ENCODE measurements at regions not wholly inside any gene's neighbourhood (a gene's known extent, or its start where the extent isn't known, plus 50 kb on each side); places are given as distances from the start of the nearest gene placed in this dataset.

DNA sequence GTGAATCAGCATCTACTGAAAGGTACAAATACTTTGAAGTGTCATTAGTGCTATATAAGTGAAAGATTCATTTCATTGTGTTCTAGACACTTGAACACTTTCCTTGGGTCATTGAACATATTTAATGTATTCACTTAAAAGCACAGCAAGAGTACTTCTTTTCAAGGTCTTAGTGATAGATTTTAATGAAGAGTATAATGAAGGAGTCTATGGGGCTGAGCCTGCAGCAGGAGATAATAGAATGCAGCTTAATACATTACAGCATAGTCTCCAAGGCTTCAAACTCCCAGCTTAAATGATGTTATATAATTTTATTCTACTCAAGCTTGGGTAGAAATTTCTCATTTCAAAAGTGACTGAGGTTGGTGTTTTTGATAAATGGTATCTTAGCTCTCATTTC, 66.1 kb upstream of the VEGFC start:
- TF ChIP-seq, protein P1, sequence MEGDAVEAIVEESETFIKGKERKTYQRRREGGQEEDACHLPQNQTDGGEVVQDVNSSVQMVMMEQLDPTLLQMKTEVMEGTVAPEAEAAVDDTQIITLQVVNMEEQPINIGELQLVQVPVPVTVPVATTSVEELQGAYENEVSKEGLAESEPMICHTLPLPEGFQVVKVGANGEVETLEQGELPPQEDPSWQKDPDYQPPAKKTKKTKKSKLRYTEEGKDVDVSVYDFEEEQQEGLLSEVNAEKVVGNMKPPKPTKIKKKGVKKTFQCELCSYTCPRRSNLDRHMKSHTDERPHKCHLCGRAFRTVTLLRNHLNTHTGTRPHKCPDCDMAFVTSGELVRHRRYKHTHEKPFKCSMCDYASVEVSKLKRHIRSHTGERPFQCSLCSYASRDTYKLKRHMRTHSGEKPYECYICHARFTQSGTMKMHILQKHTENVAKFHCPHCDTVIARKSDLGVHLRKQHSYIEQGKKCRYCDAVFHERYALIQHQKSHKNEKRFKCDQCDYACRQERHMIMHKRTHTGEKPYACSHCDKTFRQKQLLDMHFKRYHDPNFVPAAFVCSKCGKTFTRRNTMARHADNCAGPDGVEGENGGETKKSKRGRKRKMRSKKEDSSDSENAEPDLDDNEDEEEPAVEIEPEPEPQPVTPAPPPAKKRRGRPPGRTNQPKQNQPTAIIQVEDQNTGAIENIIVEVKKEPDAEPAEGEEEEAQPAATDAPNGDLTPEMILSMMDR (IDR thresholded peaks at IDR 0.05; ENCODE audit: insufficient read depth, low read length, missing control alignments) = no peak
- no peak overlapping the region for H3K4me3 ChIP-seq (ENCODE audit: low read depth, low read length)
- DNase-seq (ENCODE audit: low read depth, low spot score) = no peak
- ChIA-PET CTCF (interaction anchor here (1.5 kb wide), 1 partner anchor 189 kb away, joined by 3 read pairs; no protein-coding TSS in a partner anchor), POLR2A (no interaction called here)

DNA sequence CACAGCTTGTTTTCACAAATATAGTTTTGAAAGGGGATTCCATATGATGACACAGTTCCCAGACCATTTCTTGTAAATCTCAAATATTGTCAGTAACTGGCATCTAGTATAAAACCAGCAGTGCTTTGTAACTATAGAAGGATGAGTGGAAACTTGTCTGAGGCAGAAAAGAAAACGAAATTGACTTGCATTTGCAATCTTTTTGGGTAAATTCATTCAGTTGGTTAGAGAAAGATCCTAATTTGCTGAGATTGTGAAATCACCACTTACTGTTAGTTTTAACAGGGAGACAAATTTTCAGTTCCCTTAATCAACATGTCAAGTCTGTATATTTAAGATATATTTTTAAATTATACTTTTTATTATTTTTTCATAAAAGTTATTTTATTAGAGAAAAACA, 71.5 kb upstream of the VEGFC start:
- ChIA-PET CTCF (interaction anchor here (1.3 kb wide), 1 partner anchor 8 kb away, joined by 4 read pairs; no protein-coding TSS in a partner anchor), POLR2A (no interaction called here)
- no peak overlapping the region for H3K4me3 ChIP-seq (ENCODE audit: low read depth, low read length)
- TF ChIP-seq, protein P1 (IDR thresholded peaks at IDR 0.05; ENCODE audit: insufficient read depth, low read length, missing control alignments) = no peak
- DNase-seq (ENCODE audit: low read depth, low spot score) = no peak

DNA sequence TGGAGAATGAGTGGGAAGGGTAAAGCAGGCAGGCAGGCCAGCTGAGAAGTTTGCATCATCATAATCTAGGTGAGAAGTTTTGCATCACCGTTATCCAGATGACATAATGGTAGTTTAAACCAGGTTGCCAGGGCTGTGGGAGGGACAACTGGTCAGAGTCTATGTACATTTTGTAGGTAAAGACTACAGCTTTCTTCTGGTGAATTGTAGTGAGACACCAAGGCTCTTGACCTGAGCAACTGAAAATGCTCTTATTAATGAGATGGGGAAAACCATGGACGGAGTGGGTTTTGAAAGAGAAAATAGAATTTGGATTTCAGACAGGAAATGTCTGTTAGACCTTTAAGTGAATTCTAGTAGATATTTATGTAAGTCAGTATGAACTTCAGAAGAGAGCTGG, 76.0 kb upstream of the VEGFC start:
- POLR2A ChIA-PET = no interaction called here
- H3K4me3 ChIP-seq (ENCODE audit: low read depth, low read length) = no peak overlapping the region
- DNase-seq (ENCODE audit: low read depth, low spot score) = no peak
- TF ChIP-seq, protein P1 (IDR thresholded peaks at IDR 0.05; ENCODE audit: insufficient read depth, low read length, missing control alignments) = no peak
- CTCF ChIA-PET = interaction anchor here (2.1 kb wide), 1 partner anchor 179 kb away, joined by 8 read pairs; no protein-coding TSS in a partner anchor

DNA sequence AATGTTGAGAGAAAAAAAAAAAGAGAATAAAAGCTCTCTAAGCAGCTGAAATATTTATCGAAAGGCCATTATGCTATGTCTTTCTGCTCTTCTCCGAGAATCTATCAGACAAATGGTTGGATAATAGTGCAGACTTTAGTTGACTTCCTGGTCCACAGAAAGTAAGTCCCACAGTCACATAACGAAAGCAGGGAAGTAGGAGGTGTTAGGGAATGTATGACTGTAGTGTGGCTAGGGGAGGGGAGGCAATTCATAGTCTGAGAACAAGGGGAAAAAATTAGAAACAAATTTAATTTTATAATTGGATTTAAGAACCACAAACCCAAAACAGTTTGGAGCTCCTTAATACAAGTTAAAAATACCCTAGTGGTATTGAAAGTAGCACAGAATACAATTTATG, 79.7 kb upstream of the VEGFC start:
- ChIA-PET POLR2A (no interaction called here), CTCF (interaction anchor here (0.6 to 1.6 kb wide), 2 partner anchors 20 to 233 kb away, joined by 3 to 4 read pairs; no protein-coding TSS in a partner anchor)
- H3K4me3 ChIP-seq (ENCODE audit: low read depth, low read length) = no peak overlapping the region
- TF ChIP-seq, protein P1 (IDR thresholded peaks at IDR 0.05; ENCODE audit: insufficient read depth, low read length, missing control alignments) = no peak
- no peak for DNase-seq (ENCODE audit: low read depth, low spot score)

DNA sequence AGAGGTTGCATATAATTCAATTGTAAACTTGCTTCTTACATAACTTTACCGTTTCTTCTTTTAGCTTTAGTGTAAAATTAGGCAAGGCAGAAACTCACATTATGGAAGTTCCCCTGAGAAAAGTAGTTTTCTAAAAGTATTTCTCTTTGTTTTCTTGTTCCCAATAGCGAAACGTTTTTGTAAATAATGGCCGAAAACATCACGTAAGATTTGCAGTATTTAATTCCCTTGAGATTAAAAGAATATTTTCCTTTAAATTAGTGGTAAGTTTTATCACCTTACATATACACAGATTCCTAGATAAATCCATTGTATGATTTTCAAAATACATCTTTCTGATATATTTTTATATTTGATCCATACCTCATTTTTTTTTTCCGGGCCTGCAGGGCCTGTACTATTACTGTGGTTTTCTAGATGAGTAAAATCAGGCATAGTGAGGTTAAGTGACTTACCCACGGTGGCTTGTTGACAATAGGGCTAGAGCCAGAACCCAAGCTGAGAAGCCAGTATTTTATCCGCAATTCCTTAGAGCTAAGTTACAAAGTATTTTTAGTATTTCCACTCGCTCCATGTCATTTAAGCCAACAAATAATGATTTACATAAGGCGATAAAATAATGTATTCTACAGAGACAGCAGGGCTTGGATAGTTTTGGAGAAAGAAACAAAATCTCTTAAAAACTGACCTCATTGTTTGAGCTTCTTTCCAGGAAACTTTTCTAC, 82.2 kb upstream of the VEGFC start:
- ChIA-PET POLR2A (no interaction called here), CTCF (interaction anchor here (0.7 kb wide), 1 partner anchor 173 kb away, joined by 4 read pairs; no protein-coding TSS in a partner anchor)
- TF ChIP-seq, protein P1 (IDR thresholded peaks at IDR 0.05; ENCODE audit: insufficient read depth, low read length, missing control alignments) = no peak
- no peak overlapping the region for H3K4me3 ChIP-seq (ENCODE audit: low read depth, low read length)
- DNase-seq (ENCODE audit: low read depth, low spot score) = no peak

DNA sequence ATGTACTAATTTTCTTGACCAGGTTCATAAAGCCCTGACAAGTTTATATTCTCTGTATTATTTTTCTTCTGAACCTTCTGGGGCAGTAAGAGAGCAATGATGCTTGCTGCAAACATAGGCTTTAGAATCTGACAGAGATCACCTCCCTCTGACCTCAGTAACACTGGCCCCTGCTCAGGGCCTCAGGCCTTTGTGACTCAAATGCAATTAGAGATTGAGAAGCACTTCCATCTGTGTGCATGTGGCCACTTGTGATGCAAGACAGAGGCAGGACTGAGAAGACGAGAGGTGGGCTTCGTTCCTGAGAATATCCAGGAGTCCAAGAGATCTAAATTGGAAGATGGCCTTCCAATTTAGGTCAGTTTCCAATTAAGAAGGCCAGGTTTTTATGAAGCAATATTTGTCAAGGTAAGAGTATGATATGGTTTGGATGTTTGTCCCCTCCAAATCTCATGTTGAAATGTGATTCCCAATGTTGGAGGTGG, 82.8 kb upstream of the VEGFC start:
- no peak overlapping the region for H3K4me3 ChIP-seq (ENCODE audit: low read depth, low read length)
- DNase-seq (ENCODE audit: low read depth, low spot score) = no peak
- TF ChIP-seq, protein P1 (IDR thresholded peaks at IDR 0.05; ENCODE audit: insufficient read depth, low read length, missing control alignments) = no peak
- POLR2A ChIA-PET = no interaction called here
- CTCF ChIA-PET = interaction anchor here (0.7 kb wide), 1 partner anchor 172 kb away, joined by 4 read pairs; no protein-coding TSS in a partner anchor
